ENCODE measurements at regions not wholly inside any gene's neighbourhood (a gene's known extent, or its start where the extent isn't known, plus 50 kb on each side); places are given as distances from the start of the nearest gene placed in this dataset.
A peak's percentile ranks its signal among the peaks of the same experiment; 100 is the strongest.
"Not testable (repeated sequence)": the region's sequence is repeated elsewhere in the genome, so short reads cannot be mapped to it uniquely, and the experiment has no call there.

DNA sequence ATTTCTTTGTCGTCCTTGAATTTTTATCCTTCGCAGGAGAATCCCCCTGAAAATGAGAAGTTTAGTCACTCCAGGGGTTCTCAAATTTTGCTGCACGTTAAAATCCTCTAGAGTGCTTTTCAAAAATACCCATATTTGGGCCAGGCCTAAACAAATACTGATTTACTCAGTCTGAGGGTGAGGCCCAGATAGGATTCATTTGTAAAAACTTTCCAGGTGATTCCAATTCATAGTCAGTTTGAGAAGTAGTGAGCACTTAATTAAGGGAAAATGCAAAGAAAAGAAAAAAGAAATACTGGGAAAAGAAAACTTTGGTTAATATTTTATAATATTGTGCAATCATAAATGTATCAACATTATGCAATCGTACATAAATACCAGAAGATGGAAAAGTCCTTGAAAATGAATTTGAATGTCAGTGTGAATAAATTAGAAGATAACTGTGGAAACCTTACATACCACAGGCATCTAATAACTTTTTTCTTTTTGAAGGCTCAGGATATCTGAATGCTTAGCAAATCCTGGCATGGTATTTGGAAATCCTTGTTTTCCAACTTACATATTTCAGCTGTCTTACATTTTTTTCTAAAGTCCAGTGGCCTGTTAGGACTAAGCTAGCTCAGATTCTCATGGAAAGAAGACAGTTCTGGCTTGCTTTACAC, 116.5 kb upstream of the DAPK1 start:
- Histone ChIP-seq H3K4me3 (ENCODE audit: low read length in 2 of 2) (no peak overlapping the region), H3K36me3 (ENCODE audit: control insufficient read depth in 2 of 2, insufficient read depth in 2 of 2, low read length in 1 of 2) (no peaks in the 10 kb centered on the region), H3K9me3 (ENCODE audit: control insufficient read depth in 2 of 2, insufficient read depth in 1 of 2, low read length in 1 of 2) (no peaks in the 10 kb centered on the region), H3K27ac (ENCODE audit: low read depth in 1 of 2, low read length in 1 of 2) (no peak overlapping the region), H3K4me1 (ENCODE audit: control insufficient read depth in 2 of 2, insufficient read depth in 2 of 2, low read length in 2 of 2) (no peaks in the 10 kb centered on the region), H3K27me3 (ENCODE audit: control insufficient read depth in 2 of 2, insufficient read depth in 1 of 2, low read length in 1 of 2) (no peaks in the 10 kb centered on the region)
- 92% methylated on average over 4 of the region's 4 CpGs for WGBS
- DNase-seq (ENCODE audit: low read depth in 6 of 9, low spot score in 9 of 9) = no peak

DNA sequence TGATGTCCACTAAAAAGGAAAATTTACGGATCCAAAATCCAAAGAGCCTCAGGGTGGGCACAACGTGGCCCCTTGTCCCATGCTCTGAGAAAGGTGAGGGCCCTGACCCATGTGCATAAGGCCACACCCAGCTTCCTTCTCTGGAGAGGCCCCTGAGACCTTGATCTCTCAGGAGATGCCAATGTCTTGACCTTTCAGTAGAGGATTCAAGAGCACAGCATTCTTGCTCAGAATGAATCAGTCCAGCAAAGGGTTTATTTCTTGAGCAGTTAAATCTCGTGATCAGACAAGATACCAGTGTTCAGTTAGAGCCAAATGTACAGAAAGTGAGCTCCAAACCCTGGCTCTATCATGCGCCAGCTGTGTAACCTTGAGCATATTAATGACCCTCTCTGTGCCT, 115.9 kb upstream of the DAPK1 start:
- Histone ChIP-seq H3K4me1 (ENCODE audit: control insufficient read depth in 2 of 2, insufficient read depth in 2 of 2, low read length in 2 of 2) (peaks cover 0 to 5% of the 10 kb centered on the region in 2 donors), H3K27me3 (ENCODE audit: control insufficient read depth in 2 of 2, insufficient read depth in 1 of 2, low read length in 1 of 2) (no peaks in the 10 kb centered on the region), H3K4me3 (ENCODE audit: low read length in 2 of 2) (no peak overlapping the region), H3K36me3 (ENCODE audit: control insufficient read depth in 2 of 2, insufficient read depth in 2 of 2, low read length in 1 of 2) (no peaks in the 10 kb centered on the region), H3K27ac (ENCODE audit: low read depth in 1 of 2, low read length in 1 of 2) (no peak overlapping the region), H3K9me3 (ENCODE audit: control insufficient read depth in 2 of 2, insufficient read depth in 1 of 2, low read length in 1 of 2) (no peaks in the 10 kb centered on the region)
- 91% methylated on average over 4 of the region's 4 CpGs for WGBS
- no peak for DNase-seq (ENCODE audit: low read depth in 6 of 9, low spot score in 9 of 9)

DNA sequence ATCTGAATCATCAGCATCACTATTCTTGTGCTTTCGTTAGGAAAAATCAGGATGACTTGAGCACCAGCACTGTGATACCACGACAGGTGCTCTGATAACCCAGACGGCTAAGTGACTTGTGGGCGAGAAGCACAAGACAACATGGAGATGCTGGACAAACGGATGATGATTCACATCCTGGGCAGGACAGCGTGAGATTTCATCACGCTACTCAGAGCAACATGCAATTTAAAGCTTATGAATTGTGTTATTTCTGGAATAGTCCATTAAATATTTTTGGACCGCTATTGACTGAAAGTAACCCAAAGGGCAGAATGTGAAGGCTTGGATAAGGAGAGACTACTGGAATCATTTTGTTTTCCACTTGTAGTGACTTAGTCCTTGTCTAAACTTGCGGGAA, 114.8 kb upstream of the DAPK1 start:
- Histone ChIP-seq H3K4me3 (ENCODE audit: low read length in 2 of 2) (no peak overlapping the region), H3K27me3 (ENCODE audit: control insufficient read depth in 2 of 2, insufficient read depth in 1 of 2, low read length in 1 of 2) (no peaks in the 10 kb centered on the region), H3K4me1 (ENCODE audit: control insufficient read depth in 2 of 2, insufficient read depth in 2 of 2, low read length in 2 of 2) (peaks cover 0 to 7% of the 10 kb centered on the region in 2 donors), H3K9me3 (ENCODE audit: control insufficient read depth in 2 of 2, insufficient read depth in 1 of 2, low read length in 1 of 2) (no peaks in the 10 kb centered on the region), H3K27ac (ENCODE audit: low read depth in 1 of 2, low read length in 1 of 2) (no peak overlapping the region), H3K36me3 (ENCODE audit: control insufficient read depth in 2 of 2, insufficient read depth in 2 of 2, low read length in 1 of 2) (no peaks in the 10 kb centered on the region)
- 94% methylated on average over 9 of the region's 9 CpGs for WGBS
- no peak for DNase-seq (ENCODE audit: low read depth in 6 of 9, low spot score in 9 of 9)

DNA sequence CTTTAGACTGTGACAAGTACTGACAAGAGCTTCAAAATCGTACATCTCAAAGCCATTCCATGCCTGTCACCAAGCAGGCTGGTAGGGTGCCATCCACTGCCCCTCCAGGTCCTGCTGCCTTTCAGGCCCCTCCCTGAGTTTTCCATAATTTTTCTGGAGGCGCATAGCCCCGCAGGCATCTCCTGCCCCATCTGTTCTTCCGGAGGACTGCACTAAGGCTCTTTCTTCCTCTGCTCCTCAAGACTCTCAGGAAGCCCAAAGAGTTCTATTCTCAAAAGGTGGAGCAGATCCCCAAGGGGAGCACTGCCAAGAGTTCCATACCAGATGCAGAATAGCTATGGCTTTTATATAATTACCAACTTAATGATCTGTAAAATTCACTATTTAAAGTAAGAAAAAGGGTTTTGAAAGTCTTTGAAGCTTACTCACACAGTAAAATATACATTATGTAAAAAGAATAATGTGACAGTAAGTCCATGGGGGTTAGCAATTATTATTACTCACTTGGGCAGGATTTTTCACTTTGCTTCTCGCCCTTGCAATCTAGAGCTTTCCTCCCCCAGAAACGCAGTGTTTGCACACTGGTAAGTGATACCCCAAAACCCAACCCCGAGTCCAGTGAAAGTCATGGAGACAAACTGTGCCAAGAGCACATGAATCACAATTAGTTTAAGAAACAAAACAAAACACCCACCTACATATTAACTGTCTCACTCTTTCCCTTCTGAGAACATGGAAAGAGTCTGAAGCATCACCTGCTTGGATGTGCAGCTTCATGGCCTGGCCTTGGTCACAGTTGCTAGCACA, 114.1 kb upstream of the DAPK1 start:
- Histone ChIP-seq H3K9me3 (ENCODE audit: control insufficient read depth in 2 of 2, insufficient read depth in 1 of 2, low read length in 1 of 2) (no peaks in the 10 kb centered on the region), H3K27me3 (ENCODE audit: control insufficient read depth in 2 of 2, insufficient read depth in 1 of 2, low read length in 1 of 2) (no peaks in the 10 kb centered on the region), H3K4me1 (ENCODE audit: control insufficient read depth in 2 of 2, insufficient read depth in 2 of 2, low read length in 2 of 2) (peaks cover 0 to 7% of the 10 kb centered on the region in 2 donors), H3K27ac (ENCODE audit: low read depth in 1 of 2, low read length in 1 of 2) (peak overlapping the region in 1 of 2 donors; percentile 54), H3K36me3 (ENCODE audit: control insufficient read depth in 2 of 2, insufficient read depth in 2 of 2, low read length in 1 of 2) (no peaks in the 10 kb centered on the region), H3K4me3 (ENCODE audit: low read length in 2 of 2) (no peak overlapping the region)
- 94% methylated on average over 7 of the region's 7 CpGs for WGBS
- DNase-seq (ENCODE audit: low read depth in 6 of 9, low spot score in 9 of 9) = no peak

DNA sequence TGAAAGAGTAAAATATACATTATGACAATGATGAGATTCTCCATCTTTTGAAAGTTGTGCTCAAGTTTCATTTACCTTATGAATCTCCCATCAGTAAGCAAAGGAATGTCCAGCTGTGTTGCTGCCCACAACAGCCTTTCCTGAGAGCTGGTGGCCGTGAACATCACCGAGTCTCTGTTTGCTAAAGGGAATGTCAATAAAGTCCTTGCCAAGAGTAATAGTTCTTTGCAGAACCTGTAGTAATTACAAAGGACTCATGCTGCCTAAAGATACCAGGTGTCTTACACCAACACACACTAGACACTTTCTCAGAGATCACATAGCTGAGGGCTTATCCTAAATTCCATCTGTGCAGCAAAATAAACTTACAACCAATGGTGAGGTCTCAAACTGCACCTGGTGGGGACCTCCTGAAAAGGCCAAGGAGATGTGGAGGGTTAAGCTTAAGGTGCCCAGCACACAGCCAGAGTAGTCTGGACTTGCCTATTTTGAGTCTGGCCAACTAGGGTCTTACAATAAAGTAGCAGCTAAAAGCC, 111.1 kb upstream of the DAPK1 start:
- H3K4me1 ChIP-seq (ENCODE audit: control insufficient read depth in 2 of 2, insufficient read depth in 2 of 2, low read length in 2 of 2) = peaks cover 0 to 7% of the 10 kb centered on the region in 2 donors
- H3K27me3 ChIP-seq (ENCODE audit: control insufficient read depth in 2 of 2, insufficient read depth in 1 of 2, low read length in 1 of 2) = no peaks in the 10 kb centered on the region
- H3K27ac ChIP-seq (ENCODE audit: low read depth in 1 of 2, low read length in 1 of 2) = peak overlapping the region in 1 of 2 donors; percentile 17
- no peaks in the 10 kb centered on the region for H3K9me3 ChIP-seq (ENCODE audit: control insufficient read depth in 2 of 2, insufficient read depth in 1 of 2, low read length in 1 of 2)
- 44% methylated on average over 2 of the region's 2 CpGs for WGBS
- DNase-seq (ENCODE audit: low read depth in 6 of 9, low spot score in 9 of 9) = peak in 8 of 9 donors; percentile 2 to 43 (median 22)
- H3K36me3 ChIP-seq (ENCODE audit: control insufficient read depth in 2 of 2, insufficient read depth in 2 of 2, low read length in 1 of 2) = no peaks in the 10 kb centered on the region
- H3K4me3 ChIP-seq (ENCODE audit: low read length in 2 of 2) = no peak overlapping the region

DNA sequence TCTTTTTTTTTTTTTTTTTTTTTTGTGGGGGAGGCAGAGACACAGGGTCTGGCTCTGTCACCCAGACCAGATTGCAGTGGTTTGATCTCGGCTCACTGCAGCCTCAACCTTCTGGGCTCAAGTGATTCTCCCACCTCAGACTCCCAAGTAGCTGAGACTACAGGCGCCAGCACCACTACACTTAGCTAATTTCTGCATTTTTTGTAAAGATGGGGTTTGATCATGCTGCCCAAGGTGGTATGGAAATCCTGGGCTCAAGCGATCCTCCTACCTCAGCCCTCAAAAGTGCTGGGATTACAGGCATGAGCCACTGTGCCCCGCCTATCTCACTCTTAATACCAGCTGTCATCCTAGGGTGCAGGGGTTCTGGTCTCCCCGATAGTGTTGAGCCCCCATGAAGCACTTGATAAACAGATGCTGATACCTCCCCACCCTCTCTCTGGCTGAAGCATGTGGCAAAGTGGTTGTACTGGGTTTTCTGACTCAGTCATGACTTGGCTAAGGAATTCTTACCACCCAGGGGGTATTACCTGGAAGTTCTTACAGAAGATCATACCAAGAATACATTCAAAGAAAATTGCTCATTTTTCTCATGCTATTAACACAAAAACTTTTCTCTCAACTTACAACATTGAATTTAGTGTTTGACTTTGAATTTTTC, 110.2 kb upstream of the DAPK1 start:
- Histone ChIP-seq H3K27ac (ENCODE audit: low read depth in 1 of 2, low read length in 1 of 2) (no peak overlapping the region), H3K4me1 (ENCODE audit: control insufficient read depth in 2 of 2, insufficient read depth in 2 of 2, low read length in 2 of 2) (peaks cover 0 to 7% of the 10 kb centered on the region in 2 donors), H3K27me3 (ENCODE audit: control insufficient read depth in 2 of 2, insufficient read depth in 1 of 2, low read length in 1 of 2) (no peaks in the 10 kb centered on the region), H3K9me3 (ENCODE audit: control insufficient read depth in 2 of 2, insufficient read depth in 1 of 2, low read length in 1 of 2) (no peaks in the 10 kb centered on the region), H3K36me3 (ENCODE audit: control insufficient read depth in 2 of 2, insufficient read depth in 2 of 2, low read length in 1 of 2) (no peaks in the 10 kb centered on the region), H3K4me3 (ENCODE audit: low read length in 2 of 2) (no peak overlapping the region)
- WGBS = 98% methylated on average over 5 of the region's 5 CpGs
- no peak for DNase-seq (ENCODE audit: low read depth in 6 of 9, low spot score in 9 of 9)

DNA sequence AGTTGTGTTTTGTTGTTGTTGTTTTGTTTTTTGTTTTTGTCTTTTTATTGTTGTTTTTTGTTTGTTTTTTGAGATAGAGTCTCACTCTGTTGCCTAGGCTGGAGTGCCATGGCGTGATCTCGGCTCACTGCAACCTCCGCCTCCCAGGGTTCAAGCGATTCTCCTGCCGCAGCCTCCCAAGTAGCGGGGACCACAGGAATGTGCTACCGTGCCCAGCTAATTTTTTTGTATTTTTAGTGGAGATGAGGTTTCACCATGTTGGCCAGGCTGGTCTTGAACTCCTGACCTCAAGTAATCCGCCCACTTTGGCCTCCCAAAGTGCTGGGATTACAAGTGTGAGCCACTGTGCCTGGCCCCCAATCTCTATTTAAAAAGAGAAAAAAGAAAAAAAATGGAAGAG, 109.0 kb upstream of the DAPK1 start:
- WGBS = 98% methylated on average over 8 of the region's 8 CpGs
- H3K36me3 ChIP-seq (ENCODE audit: control insufficient read depth in 2 of 2, insufficient read depth in 2 of 2, low read length in 1 of 2); H3K4me3 ChIP-seq (ENCODE audit: low read length in 2 of 2); H3K27ac ChIP-seq (ENCODE audit: low read depth in 1 of 2, low read length in 1 of 2); DNase-seq (ENCODE audit: low read depth in 6 of 9, low spot score in 9 of 9); H3K9me3 ChIP-seq (ENCODE audit: control insufficient read depth in 2 of 2, insufficient read depth in 1 of 2, low read length in 1 of 2); H3K27me3 ChIP-seq (ENCODE audit: control insufficient read depth in 2 of 2, insufficient read depth in 1 of 2, low read length in 1 of 2); H3K4me1 ChIP-seq (ENCODE audit: control insufficient read depth in 2 of 2, insufficient read depth in 2 of 2, low read length in 2 of 2): not testable (repeated sequence)

DNA sequence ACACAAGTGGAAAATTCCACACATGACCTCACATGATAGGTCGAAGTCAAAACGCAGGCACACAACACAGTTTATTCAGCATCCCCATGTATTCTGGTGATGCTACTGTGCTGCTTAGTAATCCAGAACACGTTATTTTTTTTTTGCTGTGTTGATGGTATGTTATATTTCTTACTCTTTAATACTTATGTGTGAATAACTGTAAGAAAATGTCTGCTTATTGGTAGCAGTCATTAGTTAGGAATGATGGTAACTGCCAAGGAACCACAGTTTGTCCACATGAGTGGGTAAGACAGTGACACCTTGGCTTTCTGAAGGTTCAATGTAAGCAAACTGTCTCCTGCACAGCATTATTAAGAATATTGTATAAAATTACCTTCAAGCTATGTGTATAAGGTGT, 107.7 kb upstream of the DAPK1 start:
- Histone ChIP-seq H3K36me3 (ENCODE audit: control insufficient read depth in 2 of 2, insufficient read depth in 2 of 2, low read length in 1 of 2) (no peaks in the 10 kb centered on the region), H3K4me1 (ENCODE audit: control insufficient read depth in 2 of 2, insufficient read depth in 2 of 2, low read length in 2 of 2) (peaks cover 0 to 7% of the 10 kb centered on the region in 2 donors), H3K9me3 (ENCODE audit: control insufficient read depth in 2 of 2, insufficient read depth in 1 of 2, low read length in 1 of 2) (no peaks in the 10 kb centered on the region), H3K4me3 (ENCODE audit: low read length in 2 of 2) (no peak overlapping the region), H3K27ac (ENCODE audit: low read depth in 1 of 2, low read length in 1 of 2) (no peak overlapping the region), H3K27me3 (ENCODE audit: control insufficient read depth in 2 of 2, insufficient read depth in 1 of 2, low read length in 1 of 2) (no peaks in the 10 kb centered on the region)
- no peak for DNase-seq (ENCODE audit: low read depth in 6 of 9, low spot score in 9 of 9)
- WGBS = over 99% methylated on average over 3 of the region's 3 CpGs

DNA sequence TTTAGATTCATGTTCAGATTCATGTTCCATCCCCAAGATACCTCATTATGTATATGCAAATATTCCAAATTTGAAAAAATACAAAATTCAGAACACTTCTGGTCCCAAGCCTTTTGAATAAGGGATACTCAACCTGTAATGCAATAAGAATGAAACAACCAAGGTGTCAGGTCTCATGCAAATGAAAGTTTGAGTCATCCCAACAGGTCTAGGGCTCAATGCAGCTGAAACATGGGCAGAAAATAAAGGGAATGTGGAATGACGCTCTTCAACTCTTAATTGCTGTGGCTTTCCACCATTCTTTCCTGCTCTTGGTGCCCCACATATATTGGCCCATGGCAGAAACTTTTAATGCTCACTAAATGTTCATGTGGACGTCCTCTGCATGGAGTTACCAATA, 107.3 kb upstream of the DAPK1 start:
- Histone ChIP-seq H3K27ac (ENCODE audit: low read depth in 1 of 2, low read length in 1 of 2) (no peak overlapping the region), H3K9me3 (ENCODE audit: control insufficient read depth in 2 of 2, insufficient read depth in 1 of 2, low read length in 1 of 2) (no peaks in the 10 kb centered on the region), H3K36me3 (ENCODE audit: control insufficient read depth in 2 of 2, insufficient read depth in 2 of 2, low read length in 1 of 2) (no peaks in the 10 kb centered on the region), H3K4me1 (ENCODE audit: control insufficient read depth in 2 of 2, insufficient read depth in 2 of 2, low read length in 2 of 2) (peaks cover 0 to 7% of the 10 kb centered on the region in 2 donors), H3K4me3 (ENCODE audit: low read length in 2 of 2) (no peak overlapping the region), H3K27me3 (ENCODE audit: control insufficient read depth in 2 of 2, insufficient read depth in 1 of 2, low read length in 1 of 2) (no peaks in the 10 kb centered on the region)
- 96% methylated on average over 2 of the region's 2 CpGs for WGBS
- no peak for DNase-seq (ENCODE audit: low read depth in 6 of 9, low spot score in 9 of 9)

Measured in thymus (tissue), 11 donors.